ENCODE measurements at regions not wholly inside any gene's neighbourhood (a gene's known extent, or its start where the extent isn't known, plus 50 kb on each side); places are given as distances from the start of the nearest gene placed in this dataset.

DNA sequence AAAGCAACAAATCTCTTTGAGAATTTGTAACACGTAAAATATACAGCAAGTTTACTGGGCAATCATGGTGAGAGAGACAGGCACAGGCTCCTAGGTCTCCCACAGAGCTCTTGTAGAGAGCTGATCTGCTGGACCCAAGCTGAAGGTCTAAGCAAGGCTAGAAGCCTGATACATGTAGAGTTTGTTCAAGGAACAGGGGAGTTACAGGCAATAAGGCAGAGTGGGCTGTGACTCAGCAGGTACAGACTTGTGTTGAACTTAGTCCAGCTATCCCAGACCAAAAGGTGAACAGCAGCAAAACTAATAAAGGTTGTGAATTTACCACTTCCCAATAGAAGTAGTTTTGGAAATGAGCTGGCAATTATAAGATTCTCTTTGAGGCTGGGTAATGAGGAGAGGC, 273.6 kb downstream of the GRIN2B start:
- Histone ChIP-seq H3K36me3 (ENCODE audit: control insufficient read depth, insufficient read depth, low read length) (no peaks in the 10 kb centered on the region), H3K27me3 (ENCODE audit: control insufficient read depth, insufficient read depth, low read length) (no peaks in the 10 kb centered on the region), H3K9ac (ENCODE audit: low read length) (no peak overlapping the region), H3K9me3 (ENCODE audit: control insufficient read depth, low read length) (no peaks in the 10 kb centered on the region), H3K4me3 (ENCODE audit: low read length) (no peak overlapping the region), H3K4me1 (ENCODE audit: control insufficient read depth, insufficient read depth, low read length) (no peaks in the 10 kb centered on the region)

DNA sequence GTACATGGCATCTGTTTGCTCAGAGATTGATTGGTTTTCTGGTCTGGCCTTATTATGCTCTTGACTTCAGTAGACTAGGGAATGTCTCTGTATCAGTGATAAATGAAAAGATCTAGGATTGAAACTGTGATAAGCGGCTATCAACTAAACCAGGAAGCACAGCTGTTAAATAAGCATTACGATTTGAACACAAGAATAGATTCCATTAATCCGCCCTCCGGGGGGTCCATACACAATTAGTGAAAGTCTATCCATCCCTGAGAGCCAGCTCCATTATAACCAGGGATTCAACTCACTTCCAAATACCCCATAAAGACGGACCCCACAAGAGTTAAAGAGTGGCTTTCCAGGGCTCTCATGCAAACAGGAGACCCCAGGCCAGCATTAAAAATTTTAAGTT, 279.0 kb downstream of the GRIN2B start:
- Histone ChIP-seq H3K9ac (ENCODE audit: low read length) (no peak overlapping the region), H3K27me3 (ENCODE audit: control insufficient read depth, insufficient read depth, low read length) (no peaks in the 10 kb centered on the region), H3K9me3 (ENCODE audit: control insufficient read depth, low read length) (no peaks in the 10 kb centered on the region), H3K4me1 (ENCODE audit: control insufficient read depth, insufficient read depth, low read length) (no peaks in the 10 kb centered on the region), H3K4me3 (ENCODE audit: low read length) (no peak overlapping the region), H3K36me3 (ENCODE audit: control insufficient read depth, insufficient read depth, low read length) (no peaks in the 10 kb centered on the region)

DNA sequence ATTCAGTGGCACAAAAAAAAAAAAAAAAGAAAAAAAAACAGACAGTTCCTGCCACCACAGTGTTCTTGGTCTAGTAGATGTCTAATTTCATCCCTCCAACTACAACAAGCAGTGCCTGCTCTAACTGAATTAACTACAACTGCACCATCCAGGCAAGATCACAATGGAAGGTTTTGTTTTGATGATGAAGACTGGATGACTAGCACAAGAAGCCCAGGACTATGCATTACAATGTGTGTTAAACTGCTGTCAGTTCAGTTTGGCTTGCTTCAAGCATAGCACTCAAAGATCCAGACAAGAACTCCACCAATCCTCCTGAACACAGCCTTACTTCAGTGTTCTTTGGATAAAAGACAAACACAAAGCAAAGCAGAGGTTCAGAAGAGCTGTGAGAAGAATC, 279.9 kb downstream of the GRIN2B start:
- no peak overlapping the region for H3K9ac ChIP-seq (ENCODE audit: low read length)
- no peaks in the 10 kb centered on the region for H3K4me1 ChIP-seq (ENCODE audit: control insufficient read depth, insufficient read depth, low read length)
- H3K4me3 ChIP-seq (ENCODE audit: low read length): no peak overlapping the region
- H3K27me3 ChIP-seq (ENCODE audit: control insufficient read depth, insufficient read depth, low read length): no peaks in the 10 kb centered on the region
- H3K36me3 ChIP-seq (ENCODE audit: control insufficient read depth, insufficient read depth, low read length): no peaks in the 10 kb centered on the region
- H3K9me3 ChIP-seq (ENCODE audit: control insufficient read depth, low read length): no peaks in the 10 kb centered on the region

DNA sequence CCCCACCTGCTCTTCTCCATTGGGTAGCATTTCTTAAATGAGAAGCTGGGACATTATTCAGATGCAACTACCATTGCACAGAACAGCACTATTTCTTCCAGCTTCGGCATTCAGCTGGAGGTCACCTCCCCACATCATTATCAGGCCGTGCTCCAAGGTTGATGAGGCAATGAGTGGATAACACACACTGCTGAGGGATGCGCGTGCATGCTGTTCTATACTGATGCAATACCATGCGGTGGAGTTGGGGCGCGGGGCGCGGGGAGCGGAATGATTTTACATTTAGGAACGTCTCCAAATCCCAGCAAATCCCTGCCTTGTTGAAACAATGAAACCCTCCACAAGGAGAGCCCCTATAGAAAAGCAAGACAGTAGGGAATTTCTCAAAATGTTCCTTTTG, 283.4 kb downstream of the GRIN2B start:
- Histone ChIP-seq H3K36me3 (ENCODE audit: control insufficient read depth, insufficient read depth, low read length) (no peaks in the 10 kb centered on the region), H3K9me3 (ENCODE audit: control insufficient read depth, low read length) (no peaks in the 10 kb centered on the region), H3K4me3 (ENCODE audit: low read length) (no peak overlapping the region), H3K27me3 (ENCODE audit: control insufficient read depth, insufficient read depth, low read length) (no peaks in the 10 kb centered on the region), H3K9ac (ENCODE audit: low read length) (no peak overlapping the region), H3K4me1 (ENCODE audit: control insufficient read depth, insufficient read depth, low read length) (no peaks in the 10 kb centered on the region)

DNA sequence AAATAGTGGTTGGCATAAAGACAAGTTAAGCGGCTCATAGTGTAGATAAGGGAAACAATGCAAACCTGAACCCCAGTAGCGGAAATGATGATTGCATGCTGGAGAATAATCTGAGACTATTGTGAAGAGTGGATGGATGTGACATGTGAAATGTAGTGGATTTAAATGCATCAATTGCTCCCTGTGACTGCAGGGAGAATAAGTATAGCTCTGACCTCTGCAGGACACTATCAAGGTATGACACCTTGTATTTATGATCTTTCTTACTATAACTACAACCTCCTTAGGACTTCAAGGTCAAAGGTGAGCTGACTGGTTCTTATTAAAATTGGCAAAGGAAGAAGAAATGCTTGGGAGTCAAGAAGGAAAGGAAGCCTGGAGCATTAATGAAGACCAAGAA, 285.6 kb downstream of the GRIN2B start:
- Histone ChIP-seq H3K9me3 (ENCODE audit: control insufficient read depth, low read length) (no peaks in the 10 kb centered on the region), H3K4me3 (ENCODE audit: low read length) (no peak overlapping the region), H3K4me1 (ENCODE audit: control insufficient read depth, insufficient read depth, low read length) (no peaks in the 10 kb centered on the region), H3K27me3 (ENCODE audit: control insufficient read depth, insufficient read depth, low read length) (no peaks in the 10 kb centered on the region), H3K9ac (ENCODE audit: low read length) (no peak overlapping the region), H3K36me3 (ENCODE audit: control insufficient read depth, insufficient read depth, low read length) (no peaks in the 10 kb centered on the region)

DNA sequence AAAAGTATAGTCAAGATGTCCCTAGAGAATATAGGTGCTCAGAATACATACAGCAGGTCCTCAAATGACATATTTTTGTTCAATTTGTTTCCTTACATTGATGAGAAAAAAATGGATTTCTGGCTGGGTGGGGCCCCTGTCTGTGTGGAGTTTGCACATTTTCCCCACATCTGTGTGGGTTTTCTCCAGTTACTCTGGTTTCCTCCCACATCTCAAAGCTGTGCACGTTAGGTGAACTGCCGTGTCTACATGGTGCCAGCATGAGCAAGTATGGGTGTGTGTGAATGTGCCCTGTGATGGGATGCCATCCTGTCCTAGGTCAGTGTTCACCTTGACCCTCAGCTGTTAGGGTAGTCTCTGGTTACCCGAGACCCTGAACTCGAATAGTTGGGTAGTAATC, 289.1 kb downstream of the GRIN2B start:
- no peak overlapping the region for H3K9ac ChIP-seq (ENCODE audit: low read length)
- H3K27me3 ChIP-seq (ENCODE audit: control insufficient read depth, insufficient read depth, low read length): no peaks in the 10 kb centered on the region
- no peaks in the 10 kb centered on the region for H3K4me1 ChIP-seq (ENCODE audit: control insufficient read depth, insufficient read depth, low read length)
- no peaks in the 10 kb centered on the region for H3K36me3 ChIP-seq (ENCODE audit: control insufficient read depth, insufficient read depth, low read length)
- H3K4me3 ChIP-seq (ENCODE audit: low read length): no peak overlapping the region
- no peaks in the 10 kb centered on the region for H3K9me3 ChIP-seq (ENCODE audit: control insufficient read depth, low read length)

DNA sequence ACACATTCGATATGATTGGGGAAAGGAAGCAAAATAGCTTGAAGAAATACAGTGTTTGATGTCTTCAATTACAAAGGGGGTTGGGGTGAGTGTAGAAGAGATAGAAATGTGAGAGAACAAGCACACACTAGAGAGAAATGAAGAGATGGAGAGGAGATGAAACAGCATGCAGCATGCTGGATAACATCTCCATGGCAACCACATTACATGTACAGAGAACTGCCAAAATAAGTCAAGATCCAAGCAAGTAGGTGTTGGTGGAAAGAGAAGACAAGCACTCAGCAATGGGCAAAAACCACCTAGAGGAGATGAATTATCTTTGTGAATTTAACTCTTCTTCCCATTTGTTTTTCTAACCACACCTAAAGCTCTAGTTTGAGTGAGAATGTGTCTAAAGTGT, 289.8 kb downstream of the GRIN2B start:
- H3K27me3 ChIP-seq (ENCODE audit: control insufficient read depth, insufficient read depth, low read length): no peaks in the 10 kb centered on the region
- no peaks in the 10 kb centered on the region for H3K9me3 ChIP-seq (ENCODE audit: control insufficient read depth, low read length)
- H3K4me3 ChIP-seq (ENCODE audit: low read length): no peak overlapping the region
- H3K4me1 ChIP-seq (ENCODE audit: control insufficient read depth, insufficient read depth, low read length): no peaks in the 10 kb centered on the region
- H3K36me3 ChIP-seq (ENCODE audit: control insufficient read depth, insufficient read depth, low read length): no peaks in the 10 kb centered on the region
- no peak overlapping the region for H3K9ac ChIP-seq (ENCODE audit: low read length)

DNA sequence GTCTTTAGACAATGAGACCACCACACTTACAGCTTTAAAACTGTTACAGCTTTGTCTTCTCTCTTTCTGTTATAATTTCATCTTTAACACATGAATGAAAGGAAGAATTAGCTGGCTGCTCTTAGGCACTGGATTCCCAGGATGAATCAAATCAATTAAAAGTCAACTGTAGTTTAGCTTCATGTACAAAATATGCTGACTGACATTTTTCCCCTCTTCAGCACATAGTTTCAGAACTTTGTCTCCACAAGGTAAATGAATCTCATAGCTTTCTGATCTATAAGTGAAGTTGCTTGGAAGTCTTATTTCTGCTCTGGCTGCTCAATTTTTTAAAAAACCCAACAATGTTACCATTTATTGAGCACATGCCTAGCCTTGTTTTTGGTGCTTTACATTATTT, 293.8 kb downstream of the GRIN2B start:
- H3K27me3 ChIP-seq (ENCODE audit: control insufficient read depth, insufficient read depth, low read length): no peaks in the 10 kb centered on the region
- H3K9ac ChIP-seq (ENCODE audit: low read length): no peak overlapping the region

DNA sequence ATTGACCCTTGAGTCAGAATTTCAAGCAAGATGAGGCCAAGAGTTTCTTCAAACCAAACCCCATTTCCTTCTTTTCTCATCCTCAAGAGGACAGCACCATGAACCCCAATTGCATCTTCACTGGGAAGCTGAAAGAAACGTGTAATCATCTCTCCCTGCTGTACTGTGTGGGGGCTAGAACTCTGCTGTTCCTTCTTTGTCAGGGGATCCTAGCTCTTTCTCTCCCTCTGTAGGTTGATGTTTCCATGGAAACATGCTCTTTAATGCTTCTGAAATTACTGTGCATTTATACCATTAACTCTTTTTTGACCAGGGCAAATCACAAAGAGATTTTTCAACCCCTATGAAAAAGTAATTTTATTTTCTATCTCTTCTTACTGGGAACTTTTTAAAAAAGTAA, 295.1 kb downstream of the GRIN2B start:
- H3K4me3 ChIP-seq (ENCODE audit: low read length): no peak overlapping the region
- H3K4me1 ChIP-seq (ENCODE audit: control insufficient read depth, insufficient read depth, low read length): no peaks in the 10 kb centered on the region
- H3K9me3 ChIP-seq (ENCODE audit: control insufficient read depth, low read length): no peaks in the 10 kb centered on the region
- no peaks in the 10 kb centered on the region for H3K36me3 ChIP-seq (ENCODE audit: control insufficient read depth, insufficient read depth, low read length)
- H3K27me3 ChIP-seq (ENCODE audit: control insufficient read depth, insufficient read depth, low read length): no peaks in the 10 kb centered on the region
- H3K9ac ChIP-seq (ENCODE audit: low read length): no peak overlapping the region

More for the DNA sequence above, 293.8 kb downstream of the GRIN2B start:
- Histone ChIP-seq H3K36me3 (ENCODE audit: control insufficient read depth, insufficient read depth, low read length) (no peaks in the 10 kb centered on the region), H3K4me3 (ENCODE audit: low read length) (no peak overlapping the region), H3K4me1 (ENCODE audit: control insufficient read depth, insufficient read depth, low read length) (no peaks in the 10 kb centered on the region), H3K9me3 (ENCODE audit: control insufficient read depth, low read length) (no peaks in the 10 kb centered on the region)

DNA sequence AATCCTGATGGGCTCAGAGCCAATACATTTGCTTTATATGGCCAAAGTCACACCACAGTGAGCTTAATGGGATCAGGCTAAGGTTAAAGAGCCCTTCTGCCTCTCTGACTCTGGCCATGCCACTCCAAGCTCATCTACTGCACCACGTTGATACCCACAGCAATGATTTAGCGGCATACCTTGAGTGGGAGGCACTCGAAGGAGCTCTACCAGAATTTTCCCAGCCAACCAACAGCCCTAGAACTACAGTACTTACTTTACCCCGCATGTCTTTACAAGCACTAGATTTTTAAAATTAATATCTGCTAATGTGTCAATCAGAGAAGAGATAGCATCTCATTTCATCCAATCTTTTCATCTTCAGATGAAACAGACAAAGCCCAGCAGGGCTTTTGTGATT, 300.5 kb downstream of the GRIN2B start:
- Histone ChIP-seq H3K9ac (ENCODE audit: low read length) (no peak overlapping the region), H3K4me3 (ENCODE audit: low read length) (no peak overlapping the region), H3K4me1 (ENCODE audit: control insufficient read depth, insufficient read depth, low read length) (no peaks in the 10 kb centered on the region), H3K27me3 (ENCODE audit: control insufficient read depth, insufficient read depth, low read length) (no peaks in the 10 kb centered on the region), H3K9me3 (ENCODE audit: control insufficient read depth, low read length) (no peaks in the 10 kb centered on the region), H3K36me3 (ENCODE audit: control insufficient read depth, insufficient read depth, low read length) (no peaks in the 10 kb centered on the region)

DNA sequence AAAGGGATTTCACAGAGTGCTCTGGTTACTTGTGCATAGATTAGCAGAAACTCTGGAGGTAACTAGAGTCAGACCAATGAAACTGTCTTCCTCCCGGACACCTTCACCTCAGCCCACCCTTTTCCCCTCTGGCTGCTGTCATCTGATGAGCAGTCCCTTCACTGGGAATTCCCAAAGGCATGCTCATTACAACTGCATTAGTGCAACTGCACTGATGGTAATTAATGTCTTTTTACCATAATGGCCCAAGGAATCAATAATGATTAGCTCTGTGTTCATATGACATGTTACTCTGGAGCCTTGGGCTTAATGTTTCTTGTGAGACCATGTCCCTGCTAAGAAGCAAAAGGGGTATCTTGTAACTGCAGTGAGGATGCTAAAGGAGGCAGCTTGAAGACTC, 304.5 kb downstream of the GRIN2B start:
- H3K9me3 ChIP-seq (ENCODE audit: control insufficient read depth, low read length): no peaks in the 10 kb centered on the region
- no peak overlapping the region for H3K9ac ChIP-seq (ENCODE audit: low read length)
- H3K4me1 ChIP-seq (ENCODE audit: control insufficient read depth, insufficient read depth, low read length): no peaks in the 10 kb centered on the region
- no peaks in the 10 kb centered on the region for H3K36me3 ChIP-seq (ENCODE audit: control insufficient read depth, insufficient read depth, low read length)
- no peaks in the 10 kb centered on the region for H3K27me3 ChIP-seq (ENCODE audit: control insufficient read depth, insufficient read depth, low read length)
- no peak overlapping the region for H3K4me3 ChIP-seq (ENCODE audit: low read length)

DNA sequence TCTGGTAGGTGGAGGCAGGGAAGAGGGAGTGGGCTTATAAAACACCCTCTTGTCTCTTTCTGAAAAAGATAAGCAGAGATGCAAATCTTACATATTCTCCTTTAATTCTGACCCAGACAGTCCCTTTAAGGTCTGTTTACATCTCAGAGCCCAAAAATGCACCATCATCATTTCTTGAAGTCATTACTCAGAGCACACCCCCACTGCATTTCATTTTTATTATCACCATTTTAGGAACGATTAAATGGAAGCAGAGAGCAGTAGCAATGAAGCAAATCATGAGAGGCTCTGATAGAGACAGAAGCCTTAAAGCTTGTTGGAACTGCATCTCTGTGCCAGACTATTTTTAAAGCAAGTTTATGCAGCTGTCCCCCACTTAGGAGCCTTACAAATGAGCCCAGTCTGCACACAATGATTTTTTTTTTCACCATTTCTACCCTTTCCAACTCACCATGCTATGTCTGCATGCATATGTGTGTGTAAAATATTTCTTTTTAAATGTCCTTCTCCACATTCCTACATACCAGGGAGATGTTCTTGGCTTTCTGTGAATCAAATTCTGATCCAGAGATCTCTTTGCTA, 311.0 kb downstream of the GRIN2B start:
- Histone ChIP-seq H3K36me3 (ENCODE audit: control insufficient read depth, insufficient read depth, low read length) (no peaks in the 10 kb centered on the region), H3K9me3 (ENCODE audit: control insufficient read depth, low read length) (no peaks in the 10 kb centered on the region), H3K9ac (ENCODE audit: low read length) (no peak overlapping the region), H3K4me1 (ENCODE audit: control insufficient read depth, insufficient read depth, low read length) (no peaks in the 10 kb centered on the region), H3K27me3 (ENCODE audit: control insufficient read depth, insufficient read depth, low read length) (no peaks in the 10 kb centered on the region), H3K4me3 (ENCODE audit: low read length) (no peak overlapping the region)

DNA sequence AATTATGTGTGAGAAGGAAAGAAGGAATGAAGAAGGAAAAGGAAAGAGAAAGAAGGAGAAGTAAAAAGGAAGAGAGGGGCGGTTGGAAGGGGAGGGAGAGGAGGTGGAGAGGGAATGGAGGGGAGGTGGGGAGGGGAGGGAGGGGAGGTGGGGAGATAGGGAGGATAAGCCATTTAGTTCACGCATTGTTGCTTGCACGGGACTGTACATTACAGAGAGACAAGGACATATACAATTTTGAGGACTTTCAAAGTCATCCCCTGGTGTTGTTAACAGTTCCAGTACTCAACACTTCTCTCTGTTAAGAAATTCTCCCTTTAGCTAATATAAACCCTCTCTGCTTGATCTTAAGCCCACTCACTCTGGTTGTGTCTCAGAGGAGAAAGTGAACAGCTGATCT, 312.5 kb downstream of the GRIN2B start:
- Histone ChIP-seq H3K36me3 (ENCODE audit: control insufficient read depth, insufficient read depth, low read length) (no peaks in the 10 kb centered on the region), H3K9ac (ENCODE audit: low read length) (no peak overlapping the region), H3K27me3 (ENCODE audit: control insufficient read depth, insufficient read depth, low read length) (no peaks in the 10 kb centered on the region), H3K4me1 (ENCODE audit: control insufficient read depth, insufficient read depth, low read length) (no peaks in the 10 kb centered on the region), H3K9me3 (ENCODE audit: control insufficient read depth, low read length) (no peaks in the 10 kb centered on the region), H3K4me3 (ENCODE audit: low read length) (no peak overlapping the region)

All from mucosa of stomach (tissue), 1 donor.